Upper lobe of left lung (tissue), 6 donors: ENCODE measurements at regions not wholly inside any gene's neighbourhood (a gene's known extent, or its start where the extent isn't known, plus 50 kb on each side); places are given as distances from the start of the nearest gene placed in this dataset.

Experiments
- ATAC-seq, 2 donors: fragments of 200-7000 bp; cut with Tn5 transposase; one replicate each; pipeline ENCODE4 v1.9.1; 2022; ENCODE audit warnings: mild to moderate bottlenecking in 2 of 2, moderate library complexity in 2 of 2; ENCODE audit not compliant: low FRiP score in 2 of 2
- DNase-seq, 2 donors: peaks; one replicate each; pipeline ENCODE4 v3.0.0-alpha.2; 2019 to 2020
- H3K27ac ChIP-seq, 4 donors: fragments of 200-600 bp; sonication (generic); one replicate each; pipeline ENCODE4 v1.5.1; 2016 to 2019
- H3K27me3 ChIP-seq, 4 donors: fragments of 200-600 bp; sonication (generic); one replicate each; pipeline ENCODE4 v1.5.1; 2017 to 2019
- H3K36me3 ChIP-seq, 4 donors: fragments of 200-600 bp; sonication (generic); one replicate each; pipeline ENCODE4 v1.5.1; 2016 to 2019
- H3K4me1 ChIP-seq, 4 donors: fragments of 200-600 bp; sonication (generic); one replicate each; pipeline ENCODE4 v1.5.1; 2018 to 2019
- H3K4me3 ChIP-seq, 4 donors: fragments of 200-600 bp; sonication (generic); one replicate each; pipeline ENCODE4 v1.5.1; 2017 to 2019; ENCODE audit warnings: mild to moderate bottlenecking in 2 of 4, moderate library complexity in 1 of 4
- H3K9me3 ChIP-seq, 4 donors: fragments of 200-600 bp; sonication (generic); one replicate each; pipeline ENCODE4 v1.5.1; 2018 to 2019
- EP300 ChIP-seq, 4 donors: sonication (generic); formaldehyde crosslinking; IDR thresholded peaks; one replicate each; pipeline ENCODE4 v1.5.1; 2017; ENCODE audit warnings: antibody characterized with exemption in 4 of 4, control low read depth in 2 of 4
- POLR2A ChIP-seq, 4 donors: fragments of 450-650 bp; IDR thresholded peaks; one replicate each; pipeline ENCODE4 v1.5.1; 2016 to 2017; ENCODE audit warnings: antibody characterized with exemption in 4 of 4, mild to moderate bottlenecking in 2 of 4
- POLR2AphosphoS5 ChIP-seq, 2 donors: sonication (generic); formaldehyde crosslinking; IDR thresholded peaks; one replicate each; pipeline ENCODE4 v1.5.1; 2017; ENCODE audit warnings: antibody characterized with exemption in 2 of 2
- WGBS, 2 donors: methylation state at CpG; one replicate each; pipeline ENCODE4 v1.1.5; 2017 to 2018; 5-methylcytosine and 5-hydroxymethylcytosine counted together
- TF ChIP-seq, protein P1 (sequence below), 6 experiments: fragments of 450-650 bp in 4 of 6; fragments of 200-600 bp in 2 of 6; sonication (generic) in 2 of 6; IDR thresholded peaks; one replicate each; pipeline ENCODE4 v1.5.1; 2016 to 2019; ENCODE audit warnings: antibody characterized with exemption in 6 of 6
- donor health status: DM: no; HTN: no; CAD: no; lungs with moderate emphysema.
- donor health status: DM: no; HTN: yes; CAD: no; lungs with severe emphysema.

DNA sequence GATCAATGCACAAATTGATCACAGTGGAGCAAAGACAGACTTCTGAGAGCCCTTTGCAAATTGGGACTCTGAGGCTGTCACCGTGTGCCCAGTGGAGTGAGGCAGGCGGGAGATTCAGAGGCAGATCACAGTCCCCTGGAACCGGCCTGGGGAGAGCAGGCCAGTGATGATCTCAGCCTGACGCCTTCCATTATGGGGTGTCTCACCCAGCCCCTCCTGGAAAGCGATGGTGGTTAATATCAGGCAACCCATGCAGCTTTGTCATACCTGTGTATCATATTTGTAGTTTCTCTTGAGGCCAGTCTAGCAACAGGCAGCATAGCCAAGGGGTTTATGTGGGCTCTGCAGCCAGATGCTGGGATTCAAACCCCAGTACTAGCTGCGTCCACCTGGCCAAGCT, 147.8 kb downstream of the EMX2 start:
- no peak for TF ChIP-seq POLR2AphosphoS5 (IDR thresholded peaks at IDR 0.05)
- TF ChIP-seq EP300 (IDR thresholded peaks at IDR 0.05) = no peak
- TF ChIP-seq, protein P1, sequence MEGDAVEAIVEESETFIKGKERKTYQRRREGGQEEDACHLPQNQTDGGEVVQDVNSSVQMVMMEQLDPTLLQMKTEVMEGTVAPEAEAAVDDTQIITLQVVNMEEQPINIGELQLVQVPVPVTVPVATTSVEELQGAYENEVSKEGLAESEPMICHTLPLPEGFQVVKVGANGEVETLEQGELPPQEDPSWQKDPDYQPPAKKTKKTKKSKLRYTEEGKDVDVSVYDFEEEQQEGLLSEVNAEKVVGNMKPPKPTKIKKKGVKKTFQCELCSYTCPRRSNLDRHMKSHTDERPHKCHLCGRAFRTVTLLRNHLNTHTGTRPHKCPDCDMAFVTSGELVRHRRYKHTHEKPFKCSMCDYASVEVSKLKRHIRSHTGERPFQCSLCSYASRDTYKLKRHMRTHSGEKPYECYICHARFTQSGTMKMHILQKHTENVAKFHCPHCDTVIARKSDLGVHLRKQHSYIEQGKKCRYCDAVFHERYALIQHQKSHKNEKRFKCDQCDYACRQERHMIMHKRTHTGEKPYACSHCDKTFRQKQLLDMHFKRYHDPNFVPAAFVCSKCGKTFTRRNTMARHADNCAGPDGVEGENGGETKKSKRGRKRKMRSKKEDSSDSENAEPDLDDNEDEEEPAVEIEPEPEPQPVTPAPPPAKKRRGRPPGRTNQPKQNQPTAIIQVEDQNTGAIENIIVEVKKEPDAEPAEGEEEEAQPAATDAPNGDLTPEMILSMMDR (IDR thresholded peaks at IDR 0.05) = no peak
- TF ChIP-seq POLR2A (IDR thresholded peaks at IDR 0.05) = no peak
- Histone ChIP-seq H3K9me3 (no peaks in the 10 kb centered on the region), H3K27ac (no peak overlapping the region), H3K27me3 (no peaks in the 10 kb centered on the region), H3K4me1 (no peaks in the 10 kb centered on the region), H3K36me3 (no peaks in the 10 kb centered on the region), H3K4me3 (no peak overlapping the region)
- no peak for DNase-seq
- WGBS, 2 donors = 67 to 76% methylated on average over 5 to 6 of the region's 6 CpGs
- ATAC-seq = peak in 1 of 2 donors; percentile 7

DNA sequence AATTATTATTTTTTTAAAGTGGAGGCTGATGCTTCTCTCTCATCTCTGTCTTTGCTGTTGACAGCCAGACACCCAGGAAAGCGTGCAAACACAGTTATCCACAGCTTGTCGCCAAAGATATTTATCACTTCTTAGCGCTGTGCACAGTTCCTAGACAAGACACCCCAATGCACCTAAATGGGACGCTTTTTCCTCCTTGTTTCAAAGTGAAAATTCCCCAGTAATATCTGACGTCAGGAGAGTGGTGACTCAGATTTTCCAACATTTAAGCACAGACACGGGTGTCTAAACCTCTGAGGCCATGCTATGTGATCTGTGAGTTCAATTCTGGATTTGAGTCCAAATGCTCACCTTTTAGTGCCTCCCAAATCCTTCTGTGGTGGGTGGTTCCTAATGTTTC, 151.6 kb downstream of the EMX2 start:
- no peaks in the 10 kb centered on the region for H3K9me3 ChIP-seq
- 69 to 74% methylated on average over 6 of the region's 6 CpGs for WGBS, 2 donors
- DNase-seq = no peak
- no peak overlapping the region for H3K4me3 ChIP-seq
- no peaks in the 10 kb centered on the region for H3K36me3 ChIP-seq
- TF ChIP-seq, protein P1 (IDR thresholded peaks at IDR 0.05) = no peak
- no peak for TF ChIP-seq POLR2AphosphoS5 (IDR thresholded peaks at IDR 0.05)
- ATAC-seq = no peak
- H3K27me3 ChIP-seq = no peaks in the 10 kb centered on the region
- H3K27ac ChIP-seq = no peak overlapping the region
- H3K4me1 ChIP-seq = no peaks in the 10 kb centered on the region

DNA sequence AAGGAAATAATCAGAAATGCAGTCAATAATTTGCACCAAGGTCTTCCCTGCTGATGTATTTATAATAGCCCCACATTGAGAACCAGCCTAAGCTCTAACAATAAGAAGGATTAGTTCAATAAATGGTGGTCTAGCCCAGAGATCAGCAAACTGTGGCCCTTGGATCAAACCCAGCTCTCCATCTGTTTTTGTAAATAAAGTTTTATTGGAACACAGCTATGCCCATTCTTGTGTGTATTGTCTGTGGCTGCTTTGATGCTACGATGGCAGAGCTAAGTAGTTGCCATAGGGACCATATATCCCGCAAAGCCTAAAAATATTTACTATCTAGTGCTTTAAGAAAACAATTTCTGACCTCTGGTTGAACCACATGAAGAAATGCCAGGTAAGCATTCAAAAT, 154.9 kb downstream of the EMX2 start:
- Histone ChIP-seq H3K9me3 (no peaks in the 10 kb centered on the region), H3K27ac (no peak overlapping the region), H3K4me3 (no peak overlapping the region), H3K36me3 (no peaks in the 10 kb centered on the region), H3K4me1 (no peaks in the 10 kb centered on the region), H3K27me3 (no peaks in the 10 kb centered on the region)
- 84 to 87% methylated on average over 2 of the region's 2 CpGs for WGBS, 2 donors
- ATAC-seq (no peak), DNase-seq (no peak)
- TF ChIP-seq EP300 (IDR thresholded peaks at IDR 0.05) (no peak), POLR2AphosphoS5 (IDR thresholded peaks at IDR 0.05) (no peak), POLR2A (IDR thresholded peaks at IDR 0.05) (no peak)
- TF ChIP-seq, protein P1 (IDR thresholded peaks at IDR 0.05) = no peak

DNA sequence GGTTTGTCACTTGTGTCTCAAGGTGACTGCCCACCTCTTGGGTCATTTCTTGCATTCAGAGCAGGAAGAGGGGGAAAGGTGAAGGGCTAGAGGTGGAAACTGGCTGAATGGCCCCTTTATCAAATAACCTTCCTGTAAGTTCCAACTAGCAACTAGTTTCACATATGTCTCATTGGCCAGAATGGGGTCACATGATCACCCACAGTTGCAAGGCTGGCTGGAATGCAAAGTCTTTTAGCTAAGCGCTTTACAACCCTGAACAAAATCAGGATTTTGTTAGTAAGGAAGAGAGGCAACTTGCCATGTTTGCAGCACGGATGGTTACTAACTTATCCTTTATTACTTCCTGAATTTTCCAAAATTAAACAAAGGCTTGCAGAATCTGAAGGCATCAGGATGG, 156.3 kb downstream of the EMX2 start:
- Histone ChIP-seq H3K9me3 (no peaks in the 10 kb centered on the region), H3K27ac (no peak overlapping the region), H3K4me1 (no peaks in the 10 kb centered on the region), H3K4me3 (no peak overlapping the region), H3K36me3 (no peaks in the 10 kb centered on the region), H3K27me3 (no peaks in the 10 kb centered on the region)
- ATAC-seq (no peak), DNase-seq (no peak)
- no peak for TF ChIP-seq POLR2A (IDR thresholded peaks at IDR 0.05)
- TF ChIP-seq EP300 (IDR thresholded peaks at IDR 0.05) = no peak
- 83 to 87% methylated on average over 2 of the region's 2 CpGs for WGBS, 2 donors

DNA sequence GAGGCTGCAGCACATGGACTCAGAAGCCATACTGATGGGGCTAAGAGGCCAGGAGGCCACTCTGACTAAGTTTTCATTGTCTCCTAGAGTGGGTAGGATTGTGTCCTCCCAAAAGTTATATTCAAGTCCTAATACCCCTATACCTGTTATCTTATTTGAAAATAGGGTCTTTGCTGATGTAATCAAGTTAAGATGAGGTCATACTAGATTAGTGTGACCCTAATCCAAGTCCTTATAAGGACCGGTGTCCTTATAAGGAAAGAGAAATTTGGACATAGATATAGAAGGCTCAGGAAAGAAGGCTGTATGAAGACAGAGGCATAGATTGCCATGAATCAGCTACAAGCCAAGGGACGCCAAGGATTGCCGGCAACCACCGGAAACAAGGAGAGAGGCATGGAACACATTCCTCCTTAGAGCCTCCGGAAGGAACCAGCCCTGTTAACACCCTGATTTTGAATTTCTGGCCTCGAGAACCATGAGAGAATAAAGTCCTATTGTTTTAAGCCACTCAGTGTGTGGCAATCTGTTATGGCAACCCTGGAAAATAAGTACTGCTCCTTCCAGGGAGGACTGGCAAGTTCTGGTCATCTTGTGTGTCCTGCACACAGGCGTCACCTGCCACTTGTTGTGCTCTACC, 157.0 kb downstream of the EMX2 start:
- H3K9me3 ChIP-seq = no peaks in the 10 kb centered on the region
- H3K27me3 ChIP-seq = no peaks in the 10 kb centered on the region
- 72 to 81% methylated on average over 6 to 7 of the region's 7 CpGs for WGBS, 2 donors
- peak in 1 of 2 donors; percentile 23 for ATAC-seq
- DNase-seq = no peak
- TF ChIP-seq POLR2A (IDR thresholded peaks at IDR 0.05) (no peak), EP300 (IDR thresholded peaks at IDR 0.05) (no peak), POLR2AphosphoS5 (IDR thresholded peaks at IDR 0.05) (no peak)
- TF ChIP-seq, protein P1 (IDR thresholded peaks at IDR 0.05) = no peak
- H3K27ac ChIP-seq = no peak overlapping the region
- no peaks in the 10 kb centered on the region for H3K4me1 ChIP-seq
- H3K36me3 ChIP-seq = no peaks in the 10 kb centered on the region
- no peak overlapping the region for H3K4me3 ChIP-seq
